IMR-90 (cell line): ENCODE measurements at regions not wholly inside any gene's neighbourhood (a gene's known extent, or its start where the extent isn't known, plus 50 kb on each side); places are given as distances from the start of the nearest gene placed in this dataset.

Experiments
- ATAC-seq: fragments of 200-7000 bp; cut with Tn5 transposase; 2 replicates; pipeline ENCODE4 v1.9.1; 2020; ENCODE audit warnings: low read depth, mild to moderate bottlenecking, moderate library complexity
- BruUV-seq: library from RNA; stranded (reverse); fragments of 400-500 nt; replicated peaks from 2 replicates; lab custom pipeline; 2021; lab: Mats Ljungman, UMichigan
- CTCF ChIA-PET: fragments of 300-600 bp; formaldehyde crosslinking; extraction: SDS; loops from one replicate; lab custom pipeline; 2021; ENCODE audit warnings: antibody characterized with exemption; lab: Yijun Ruan, JAX
- POLR2A ChIA-PET: fragments of 300-600 bp; sonication (Branson Sonifier 250); formaldehyde crosslinking; loops from one replicate; lab custom pipeline; 2022; ENCODE audit warnings: antibody characterized with exemption; ENCODE audit not compliant: unreplicated experiment; lab: Charles Lee
- DNase-seq: peaks from one replicate; pipeline ENCODE4 v3.0.0; 2013
- H2AFZ ChIP-seq: replicated peaks from 2 replicates; pipeline ENCODE3; 2013; ENCODE audit warnings: low read length, mild to moderate bottlenecking; ENCODE audit not compliant: poor library complexity
- H2AK5ac ChIP-seq: 2 replicates; pipeline ENCODE4 v1.6.1; 2013; ENCODE audit warnings: low read depth, low read length, inconsistent platforms
- H2AK9ac ChIP-seq: replicated peaks from 2 replicates; pipeline ENCODE3; 2013; ENCODE audit warnings: mild to moderate bottlenecking, low read depth, low read length, moderate library complexity; ENCODE audit not compliant: poor library complexity
- H2BK120ac ChIP-seq: 2 replicates; pipeline ENCODE4 v1.6.1; 2013; ENCODE audit warnings: low read depth, low read length, inconsistent platforms
- H2BK15ac ChIP-seq: 3 replicates; pipeline ENCODE4 v1.6.1; 2013; ENCODE audit warnings: low read depth, low read length, inconsistent platforms
- H2BK20ac ChIP-seq: 2 replicates; pipeline ENCODE4 v1.6.1; 2013; ENCODE audit warnings: low read depth, mild to moderate bottlenecking, inconsistent platforms, low read length, moderate library complexity
- H2BK5ac ChIP-seq: 2 replicates; pipeline ENCODE4 v1.6.1; 2013; ENCODE audit warnings: mild to moderate bottlenecking, low read depth, low read length, inconsistent platforms; ENCODE audit not compliant: poor library complexity, severe bottlenecking
- H3K14ac ChIP-seq: replicated peaks from 2 replicates; pipeline ENCODE4 v1.6.1; 2013; ENCODE audit warnings: low read depth, low read length, inconsistent platforms
- H3K18ac ChIP-seq: 2 replicates; pipeline ENCODE4 v1.6.1; 2013; ENCODE audit warnings: low read depth, low read length, control low read depth
- H3K23ac ChIP-seq: 2 replicates; pipeline ENCODE4 v1.6.1; 2013; ENCODE audit warnings: low read depth, low read length, inconsistent platforms
- H3K27ac ChIP-seq: 2 replicates; pipeline ENCODE4 v1.5.1; 2013; ENCODE audit warnings: mild to moderate bottlenecking, control low read depth, low read length; ENCODE audit not compliant: insufficient read depth
- H3K27me3 ChIP-seq: 2 replicates; pipeline ENCODE4 v1.6.1; 2013; ENCODE audit warnings: low read length; ENCODE audit not compliant: control insufficient read depth, insufficient read depth
- H3K36me3 ChIP-seq: 2 replicates; pipeline ENCODE4 v1.6.1; 2013; ENCODE audit warnings: low read length, mixed read lengths; ENCODE audit not compliant: control insufficient read depth, insufficient read depth
- H3K4ac ChIP-seq: 2 replicates; pipeline ENCODE4 v1.6.1; 2013; ENCODE audit warnings: low read depth, low read length, inconsistent platforms
- H3K4me1 ChIP-seq: 2 replicates; pipeline ENCODE4 v1.6.1; 2013; ENCODE audit warnings: low read length, mixed read lengths; ENCODE audit not compliant: control insufficient read depth, insufficient read depth
- H3K4me2 ChIP-seq: 2 replicates; pipeline ENCODE4 v1.6.1; 2013; ENCODE audit warnings: low read depth, mild to moderate bottlenecking, control low read depth, low read length, moderate library complexity
- H3K4me3 ChIP-seq: 2 replicates; pipeline ENCODE4 v1.5.1; 2013; ENCODE audit warnings: low read depth, mild to moderate bottlenecking, control low read depth, low read length, moderate library complexity; ENCODE audit not compliant: insufficient read depth
- H3K56ac ChIP-seq: 2 replicates; pipeline ENCODE4 v1.6.1; 2013; ENCODE audit warnings: low read length, inconsistent platforms; ENCODE audit not compliant: insufficient read depth; ENCODE audit errors: extremely low read depth
- H3K79me1 ChIP-seq, 2 experiments: 2 replicates each; pipeline ENCODE4 v1.6.1; 2013; ENCODE audit warnings: low read length in 2 of 2, inconsistent platforms in 1 of 2, low read depth in 1 of 2
- H3K9ac ChIP-seq: 2 replicates; pipeline ENCODE4 v1.6.1; 2013; ENCODE audit warnings: low read depth, low read length, control low read depth
- H3K9me1 ChIP-seq: 2 replicates; pipeline ENCODE4 v1.6.1; 2013; ENCODE audit warnings: low read length, inconsistent platforms; ENCODE audit not compliant: insufficient read depth
- H3K9me3 ChIP-seq: 2 replicates; pipeline ENCODE4 v1.6.1; 2013; ENCODE audit warnings: low read length; ENCODE audit not compliant: control insufficient read depth, insufficient read depth
- H4K20me1 ChIP-seq: 2 replicates; pipeline ENCODE4 v1.6.1; 2013; ENCODE audit warnings: low read length, inconsistent platforms; ENCODE audit not compliant: insufficient read depth
- H4K5ac ChIP-seq: 2 replicates; pipeline ENCODE4 v1.6.1; 2013; ENCODE audit warnings: mild to moderate bottlenecking, low read depth, low read length, control low read depth
- H4K8ac ChIP-seq, 2 experiments: 2 replicates each; pipeline ENCODE4 v1.6.1; 2013; ENCODE audit warnings: low read depth in 2 of 2, low read length in 2 of 2, control low read depth in 1 of 2, inconsistent platforms in 1 of 2
- H4K91ac ChIP-seq: 2 replicates; pipeline ENCODE4 v1.6.1; 2013; ENCODE audit warnings: low read depth, low read length, inconsistent platforms; ENCODE audit not compliant: insufficient read depth
- BHLHE40 ChIP-seq: fragments of 150-350 bp; IDR thresholded peaks from 2 replicates; pipeline ENCODE4 v1.6.1; 2016; ENCODE audit warnings: mild to moderate bottlenecking, low read depth, low read length
- CHD1 ChIP-seq: IDR thresholded peaks from 2 replicates; pipeline ENCODE4 v1.6.1; 2012; ENCODE audit warnings: low read depth, low read length, improper control_type of control experiment
- ELK1 ChIP-seq: fragments of 150-350 bp; IDR thresholded peaks from 2 replicates; pipeline ENCODE4 v1.6.1; 2016; ENCODE audit warnings: low read depth, mild to moderate bottlenecking, low read length, moderate library complexity, borderline replicate concordance
- FOS ChIP-seq: fragments of 150-350 bp; IDR thresholded peaks from 2 replicates; pipeline ENCODE4 v1.6.1; 2016; ENCODE audit warnings: low read depth, low read length
- MAFK ChIP-seq: IDR thresholded peaks from 2 replicates; pipeline ENCODE4 v1.6.1; 2012; ENCODE audit warnings: low read depth, low read length, improper control_type of control experiment
- MAZ ChIP-seq: IDR thresholded peaks from 2 replicates; pipeline ENCODE4 v1.6.1; 2012; ENCODE audit warnings: low read depth, mild to moderate bottlenecking, low read length, improper control_type of control experiment, moderate library complexity, borderline replicate concordance
- NFE2L2 ChIP-seq: fragments of 150-350 bp; IDR thresholded peaks from 2 replicates; pipeline ENCODE4 v1.6.1; 2016; ENCODE audit warnings: low read depth, mild to moderate bottlenecking, low read length
- RAD21 ChIP-seq: IDR thresholded peaks from 2 replicates; pipeline ENCODE4 v1.6.1; 2012; ENCODE audit warnings: low read length, improper control_type of control experiment
- WGBS, 2 experiments: methylation state at CpG; one replicate each; pipeline versions ENCODE4 v1.1.5 to v1.1.7; 2013; ENCODE audit warnings: missing lambda C conversion rate in 2 of 2; ENCODE audit not compliant: insufficient read length in 1 of 2; ENCODE audit errors: extremely low coverage in 2 of 2; 5-methylcytosine and 5-hydroxymethylcytosine counted together
- dilution Hi-C: fragments of 300-500 bp; cut with HindIII; formaldehyde crosslinking; loops from one replicate; pipeline ENCODE4 v1.14.3; 2018; ENCODE audit warnings: low sequenced_read_pairs; ENCODE audit not compliant: unreplicated experiment
- in situ Hi-C: fragments of 300-500 bp; cut with MboI; formaldehyde crosslinking; loops from 3 replicates; pipeline ENCODE4 v1.14.3; 2019; ENCODE audit warnings: low sequenced_read_pairs, inconsistent platforms, mixed read lengths
- intact Hi-C: fragments of 100-400 bp; cut with micrococcal nuclease; formaldehyde crosslinking; loops from 2 replicates; pipeline ENCODE4 v1.10.0; 2022

DNA sequence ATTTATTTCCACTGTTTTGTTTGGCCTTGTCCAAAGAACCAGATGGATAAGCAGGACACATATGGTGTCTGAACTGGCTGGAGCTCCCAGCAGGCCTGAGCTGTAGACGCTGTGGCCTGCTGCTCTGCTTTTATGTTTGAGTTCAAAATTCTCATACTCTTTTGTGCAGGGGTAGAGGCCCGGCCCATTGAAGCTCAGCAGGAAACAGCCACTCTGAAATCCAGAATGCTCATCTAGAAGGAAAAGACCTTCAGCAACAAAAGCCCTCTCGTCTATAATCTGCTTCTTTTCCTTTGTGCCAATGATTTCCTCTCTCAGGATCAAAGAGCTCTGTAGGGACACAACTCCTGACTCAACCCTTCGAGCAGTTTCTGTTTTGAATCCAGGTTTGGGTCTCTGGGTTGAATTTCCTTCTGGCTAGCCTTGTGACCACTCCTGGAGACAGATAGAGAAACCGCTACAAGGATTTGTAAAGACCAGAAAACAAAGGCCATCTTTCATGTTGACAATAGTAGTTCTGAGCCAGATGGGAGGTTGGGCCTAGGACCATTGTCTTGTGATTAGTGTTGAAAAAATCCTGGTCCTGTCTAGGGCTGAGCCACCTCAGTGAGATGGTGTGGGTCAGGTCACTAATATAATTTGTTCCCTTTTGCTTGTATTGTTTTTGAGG lies 446.7 kb downstream of the BCKDHB start:
- intact Hi-C loops, result no loop called here
- no peak overlapping the region; the same call in 2 of the 3 replicates for H2BK15ac ChIP-seq
- TF ChIP-seq MAFK (no peak), MAZ (no peak), ELK1 (no peak), FOS (no peak), BHLHE40 (no peak), RAD21 (no peak), NFE2L2 (no peak), CHD1 (no peak)
- H3K4ac ChIP-seq, result peak overlapping the region; percentile 3; the same call in 1 of the 2 replicates
- ATAC-seq, result no peak
- H3K18ac ChIP-seq, result peak overlapping the region; percentile 24; the same call in 1 of the 2 replicates
- peak overlapping the region; percentile 50 for H2BK20ac ChIP-seq
- H3K23ac ChIP-seq, result no peak overlapping the region
- no peak overlapping the region; the same call in 1 of the 2 replicates for H4K91ac ChIP-seq
- peak overlapping the region; percentile 48; the same call in 1 of the 2 replicates for H4K5ac ChIP-seq
- H3K4me2 ChIP-seq, result no peak overlapping the region
- H3K36me3 ChIP-seq, result no peaks in the 10 kb centered on the region
- no peak overlapping the region for H2AK5ac ChIP-seq
- no peak overlapping the region for H3K56ac ChIP-seq
- H3K4me3 ChIP-seq, result no peak overlapping the region
- in situ Hi-C loops, result no loop called here
- dilution Hi-C loops, result no loop called here
- 83% methylated on average over 2 of the region's 5 CpGs; no CpG with 5 or more reads in 1 of the 2 experiments for WGBS, 2 experiments
- H3K79me1 ChIP-seq, result no peaks in the 10 kb centered on the region
- H3K27me3 ChIP-seq, result no peaks in the 10 kb centered on the region
- no peak overlapping the region for H2BK5ac ChIP-seq
- H2AFZ ChIP-seq, result peak overlapping the region; percentile 67
- BruUV-seq, result no TSS peak
- no peak for DNase-seq
- no peak overlapping the region for H3K9ac ChIP-seq
- no peaks in the 10 kb centered on the region for H3K9me3 ChIP-seq
- POLR2A ChIA-PET, result no interaction called here
- peak overlapping the region; percentile 6 for H2AK9ac ChIP-seq
- H4K8ac ChIP-seq, result peak overlapping the region in 1 of 2 experiments; percentile 39; a peak in 1 of 4 replicates
- H4K20me1 ChIP-seq, result no peaks in the 10 kb centered on the region
- no peak overlapping the region for H3K27ac ChIP-seq
- H2BK120ac ChIP-seq, result peak overlapping the region; percentile 66; the same call in 1 of the 2 replicates
- peaks cover 12% of the 10 kb centered on the region for H3K4me1 ChIP-seq
- H3K9me1 ChIP-seq, result peaks cover 8% of the 10 kb centered on the region
- 0 out of 2 replicates have a peak overlapping the region, but pooled peaks have one; percentile 46 for H3K14ac ChIP-seq
- CTCF ChIA-PET, result interaction anchor here (0.6 kb wide), 1 partner anchor 96 kb away, joined by 3 read pairs; no protein-coding TSS in a partner anchor
